SK-N-SH treated with all-trans-retinoic acid at 6 μM for 48 hours (cell line): ENCODE measurements at regions not wholly inside any gene's neighbourhood (a gene's known extent, or its start where the extent isn't known, plus 50 kb on each side); places are given as distances from the start of the nearest gene placed in this dataset.

ENCODE experiments used
- ATAC-seq: fragments of 200-7000 bp; cut with Tn5 transposase; 3 replicates; pipeline ENCODE4 v1.9.1; 2020; ENCODE audit warnings: mild to moderate bottlenecking, moderate library complexity
- ARNTL ChIP-seq: fragments of 450-650 bp; formaldehyde crosslinking; IDR thresholded peaks from 2 replicates; pipeline ENCODE4 v1.5.0; 2020; ENCODE audit warnings: low read depth, mild to moderate bottlenecking, moderate library complexity, borderline replicate concordance
- BACH2 ChIP-seq: fragments of 250-450 bp; sonication (Bioruptor Pico); IDR thresholded peaks from 2 replicates; pipeline ENCODE4 v1.9.0; 2021; ENCODE audit warnings: mild to moderate bottlenecking, borderline replicate concordance
- CSDC2 ChIP-seq: fragments of 250-450 bp; sonication (Bioruptor Pico); IDR thresholded peaks from 2 replicates; pipeline ENCODE4 v1.5.0; 2020; ENCODE audit warnings: mild to moderate bottlenecking, moderate library complexity
- ESRRG ChIP-seq: fragments of 250-450 bp; sonication (Bioruptor Pico); IDR thresholded peaks from 2 replicates; pipeline ENCODE4 v1.6.1; 2021; ENCODE audit warnings: mild to moderate bottlenecking
- GLIS3 ChIP-seq: fragments of 250-450 bp; sonication (Bioruptor Pico); IDR thresholded peaks from 2 replicates; pipeline ENCODE4 v1.5.0; 2020; ENCODE audit warnings: mild to moderate bottlenecking, moderate library complexity
- ISL1 ChIP-seq: fragments of 250-450 bp; sonication (Bioruptor Pico); IDR thresholded peaks from 2 replicates; pipeline ENCODE4 v2.1.2; 2022; ENCODE audit warnings: mild to moderate bottlenecking, moderate library complexity
- OSR1 ChIP-seq: fragments of 250-450 bp; sonication (Bioruptor Pico); IDR thresholded peaks from 2 replicates; pipeline ENCODE4 v1.8.0; 2022; ENCODE audit warnings: moderate library complexity, mild to moderate bottlenecking, inconsistent platforms
- PPARA ChIP-seq: fragments of 250-450 bp; sonication (Bioruptor Pico); IDR thresholded peaks from 2 replicates; pipeline ENCODE4 v1.5.0; 2020; ENCODE audit warnings: mild to moderate bottlenecking, borderline replicate concordance
- RARB ChIP-seq: fragments of 250-450 bp; sonication (Bioruptor Pico); IDR thresholded peaks from 2 replicates; pipeline ENCODE4 v1.8.0; 2021; ENCODE audit warnings: mild to moderate bottlenecking, moderate library complexity
- SNAI2 ChIP-seq: fragments of 250-450 bp; sonication (Bioruptor Pico); IDR thresholded peaks from 2 replicates; pipeline ENCODE4 v1.5.0; 2020; ENCODE audit warnings: mild to moderate bottlenecking, moderate library complexity
- TCF4 ChIP-seq: fragments of 250-450 bp; sonication (Bioruptor Pico); IDR thresholded peaks from 2 replicates; pipeline ENCODE4 v1.8.0; 2021; ENCODE audit warnings: mild to moderate bottlenecking, moderate library complexity, borderline replicate concordance
- TOX ChIP-seq: fragments of 250-450 bp; sonication (Bioruptor Pico); IDR thresholded peaks from 2 replicates; pipeline ENCODE4 v1.8.0; 2021; ENCODE audit warnings: mild to moderate bottlenecking, moderate library complexity, borderline replicate concordance
- ZC3H10 ChIP-seq: fragments of 250-450 bp; sonication (Bioruptor Pico); IDR thresholded peaks from 2 replicates; pipeline ENCODE4 v1.5.1; 2021; ENCODE audit warnings: mild to moderate bottlenecking, moderate library complexity
- ZFP3 ChIP-seq: fragments of 250-450 bp; sonication (Bioruptor Pico); IDR thresholded peaks from 2 replicates; pipeline ENCODE4 v1.5.0; 2020; ENCODE audit warnings: mild to moderate bottlenecking, moderate library complexity
- ZFP30 ChIP-seq: fragments of 450-650 bp; formaldehyde crosslinking; IDR thresholded peaks from 2 replicates; pipeline ENCODE4 v1.5.0; 2022; ENCODE audit warnings: mild to moderate bottlenecking, moderate library complexity
- ZNF565 ChIP-seq: fragments of 450-650 bp; formaldehyde crosslinking; conservative IDR thresholded peaks from 2 replicates; pipeline ENCODE4 v1.5.0; 2020; ENCODE audit warnings: low read depth, mild to moderate bottlenecking, moderate library complexity
- ZNF70 ChIP-seq: fragments of 450-650 bp; formaldehyde crosslinking; IDR thresholded peaks from 2 replicates; pipeline ENCODE4 v1.5.0; 2020; ENCODE audit warnings: mild to moderate bottlenecking, moderate library complexity
- ZNF8 ChIP-seq: fragments of 450-650 bp; formaldehyde crosslinking; IDR thresholded peaks from 2 replicates; pipeline ENCODE4 v1.5.0; 2020; ENCODE audit warnings: mild to moderate bottlenecking, moderate library complexity
- TF ChIP-seq, protein P1 (sequence below): fragments of 250-450 bp; sonication (Bioruptor Pico); IDR thresholded peaks from 2 replicates; pipeline ENCODE4 v1.5.0; 2020; ENCODE audit warnings: mild to moderate bottlenecking, moderate library complexity
- TF ChIP-seq, protein P2 (sequence below): fragments of 250-450 bp; sonication (Bioruptor Pico); IDR thresholded peaks from 2 replicates; pipeline ENCODE4 v1.5.1; 2020; ENCODE audit warnings: low read depth, mild to moderate bottlenecking, moderate library complexity
- TF ChIP-seq, protein P3 (sequence below): fragments of 250-450 bp; sonication (Bioruptor Pico); IDR thresholded peaks from 2 replicates; pipeline ENCODE4 v1.5.1; 2021; ENCODE audit warnings: mild to moderate bottlenecking, moderate library complexity
- TF ChIP-seq, protein P4 (sequence below): fragments of 250-450 bp; sonication (Bioruptor Pico); IDR thresholded peaks from 2 replicates; pipeline ENCODE4 v1.8.0; 2020; ENCODE audit warnings: mild to moderate bottlenecking, moderate library complexity, borderline replicate concordance

DNA sequence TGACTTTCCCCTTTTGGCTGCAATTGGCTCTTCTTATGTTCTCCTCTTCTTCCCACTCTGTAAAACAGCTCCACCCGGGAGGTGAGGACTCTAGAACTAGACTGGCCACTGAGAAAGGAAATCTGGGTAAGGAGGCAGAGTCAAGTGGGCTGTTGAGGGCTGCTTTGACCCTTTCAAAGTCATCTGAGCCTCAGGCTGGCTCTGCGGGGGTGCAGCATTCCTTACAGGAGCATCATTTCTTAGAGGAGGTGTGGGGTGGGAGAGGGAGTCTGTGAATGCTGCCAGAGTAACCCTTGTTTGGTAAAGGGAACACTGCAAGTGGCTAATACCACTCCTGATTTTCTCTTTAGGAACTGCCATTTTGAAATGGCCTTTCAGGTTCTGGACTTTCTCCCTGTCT lies 377.7 kb upstream of the SMARCA2 start:
- ATAC-seq = no peak
- TF ChIP-seq ESRRG = no peak
- TF ChIP-seq TOX (CRISPR knock-in tag) = no peak
- TF ChIP-seq ZFP30 (CRISPR knock-in tag) = no peak
- no peak for TF ChIP-seq ISL1 (CRISPR knock-in tag)
- TF ChIP-seq, protein P1, sequence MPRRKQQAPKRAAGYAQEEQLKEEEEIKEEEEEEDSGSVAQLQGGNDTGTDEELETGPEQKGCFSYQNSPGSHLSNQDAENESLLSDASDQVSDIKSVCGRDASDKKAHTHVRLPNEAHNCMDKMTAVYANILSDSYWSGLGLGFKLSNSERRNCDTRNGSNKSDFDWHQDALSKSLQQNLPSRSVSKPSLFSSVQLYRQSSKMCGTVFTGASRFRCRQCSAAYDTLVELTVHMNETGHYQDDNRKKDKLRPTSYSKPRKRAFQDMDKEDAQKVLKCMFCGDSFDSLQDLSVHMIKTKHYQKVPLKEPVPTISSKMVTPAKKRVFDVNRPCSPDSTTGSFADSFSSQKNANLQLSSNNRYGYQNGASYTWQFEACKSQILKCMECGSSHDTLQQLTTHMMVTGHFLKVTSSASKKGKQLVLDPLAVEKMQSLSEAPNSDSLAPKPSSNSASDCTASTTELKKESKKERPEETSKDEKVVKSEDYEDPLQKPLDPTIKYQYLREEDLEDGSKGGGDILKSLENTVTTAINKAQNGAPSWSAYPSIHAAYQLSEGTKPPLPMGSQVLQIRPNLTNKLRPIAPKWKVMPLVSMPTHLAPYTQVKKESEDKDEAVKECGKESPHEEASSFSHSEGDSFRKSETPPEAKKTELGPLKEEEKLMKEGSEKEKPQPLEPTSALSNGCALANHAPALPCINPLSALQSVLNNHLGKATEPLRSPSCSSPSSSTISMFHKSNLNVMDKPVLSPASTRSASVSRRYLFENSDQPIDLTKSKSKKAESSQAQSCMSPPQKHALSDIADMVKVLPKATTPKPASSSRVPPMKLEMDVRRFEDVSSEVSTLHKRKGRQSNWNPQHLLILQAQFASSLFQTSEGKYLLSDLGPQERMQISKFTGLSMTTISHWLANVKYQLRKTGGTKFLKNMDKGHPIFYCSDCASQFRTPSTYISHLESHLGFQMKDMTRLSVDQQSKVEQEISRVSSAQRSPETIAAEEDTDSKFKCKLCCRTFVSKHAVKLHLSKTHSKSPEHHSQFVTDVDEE = no peak
- no peak for TF ChIP-seq ZNF70
- TF ChIP-seq, protein P2, sequence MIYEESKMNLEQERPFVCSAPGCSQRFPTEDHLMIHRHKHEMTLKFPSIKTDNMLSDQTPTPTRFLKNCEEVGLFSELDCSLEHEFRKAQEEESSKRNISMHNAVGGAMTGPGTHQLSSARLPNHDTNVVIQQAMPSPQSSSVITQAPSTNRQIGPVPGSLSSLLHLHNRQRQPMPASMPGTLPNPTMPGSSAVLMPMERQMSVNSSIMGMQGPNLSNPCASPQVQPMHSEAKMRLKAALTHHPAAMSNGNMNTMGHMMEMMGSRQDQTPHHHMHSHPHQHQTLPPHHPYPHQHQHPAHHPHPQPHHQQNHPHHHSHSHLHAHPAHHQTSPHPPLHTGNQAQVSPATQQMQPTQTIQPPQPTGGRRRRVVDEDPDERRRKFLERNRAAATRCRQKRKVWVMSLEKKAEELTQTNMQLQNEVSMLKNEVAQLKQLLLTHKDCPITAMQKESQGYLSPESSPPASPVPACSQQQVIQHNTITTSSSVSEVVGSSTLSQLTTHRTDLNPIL (CRISPR knock-in tag) = no peak
- no peak for TF ChIP-seq ZNF565 (CRISPR knock-in tag)
- TF ChIP-seq SNAI2 (CRISPR knock-in tag) = no peak
- TF ChIP-seq, protein P3, sequence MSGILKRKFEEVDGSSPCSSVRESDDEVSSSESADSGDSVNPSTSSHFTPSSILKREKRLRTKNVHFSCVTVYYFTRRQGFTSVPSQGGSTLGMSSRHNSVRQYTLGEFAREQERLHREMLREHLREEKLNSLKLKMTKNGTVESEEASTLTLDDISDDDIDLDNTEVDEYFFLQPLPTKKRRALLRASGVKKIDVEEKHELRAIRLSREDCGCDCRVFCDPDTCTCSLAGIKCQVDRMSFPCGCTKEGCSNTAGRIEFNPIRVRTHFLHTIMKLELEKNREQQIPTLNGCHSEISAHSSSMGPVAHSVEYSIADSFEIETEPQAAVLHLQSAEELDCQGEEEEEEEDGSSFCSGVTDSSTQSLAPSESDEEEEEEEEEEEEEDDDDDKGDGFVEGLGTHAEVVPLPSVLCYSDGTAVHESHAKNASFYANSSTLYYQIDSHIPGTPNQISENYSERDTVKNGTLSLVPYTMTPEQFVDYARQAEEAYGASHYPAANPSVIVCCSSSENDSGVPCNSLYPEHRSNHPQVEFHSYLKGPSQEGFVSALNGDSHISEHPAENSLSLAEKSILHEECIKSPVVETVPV (CRISPR knock-in tag) = no peak
- no peak for TF ChIP-seq GLIS3
- no peak for TF ChIP-seq ZC3H10
- no peak for TF ChIP-seq BACH2 (CRISPR knock-in tag)

DNA sequence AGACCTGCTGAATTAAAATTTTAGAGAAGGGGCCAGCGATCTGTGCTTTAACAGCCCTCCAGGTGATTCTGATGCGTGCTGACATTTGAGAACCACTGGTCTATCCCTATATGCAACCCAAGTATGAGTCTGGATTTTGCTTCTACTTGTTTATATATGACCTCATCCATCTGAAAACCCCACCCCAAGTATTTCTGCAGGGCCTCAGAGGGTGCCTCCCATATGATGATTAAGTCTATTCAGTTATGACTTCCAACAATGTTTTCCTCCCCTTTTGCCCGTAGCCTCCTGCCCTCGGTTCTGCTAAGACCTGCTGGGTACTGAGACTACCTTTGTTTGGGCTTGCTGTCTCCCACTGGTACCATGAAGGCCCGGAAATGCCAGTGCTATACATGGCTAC lies 376.0 kb upstream of the SMARCA2 start:
- TF ChIP-seq RARB (CRISPR knock-in tag) = no peak
- TF ChIP-seq BACH2 (CRISPR knock-in tag) = no peak
- no peak for TF ChIP-seq ARNTL (CRISPR knock-in tag)
- TF ChIP-seq ZNF565 (CRISPR knock-in tag) = no peak
- no peak for TF ChIP-seq ZNF70
- no peak for TF ChIP-seq GLIS3
- TF ChIP-seq, protein P4, sequence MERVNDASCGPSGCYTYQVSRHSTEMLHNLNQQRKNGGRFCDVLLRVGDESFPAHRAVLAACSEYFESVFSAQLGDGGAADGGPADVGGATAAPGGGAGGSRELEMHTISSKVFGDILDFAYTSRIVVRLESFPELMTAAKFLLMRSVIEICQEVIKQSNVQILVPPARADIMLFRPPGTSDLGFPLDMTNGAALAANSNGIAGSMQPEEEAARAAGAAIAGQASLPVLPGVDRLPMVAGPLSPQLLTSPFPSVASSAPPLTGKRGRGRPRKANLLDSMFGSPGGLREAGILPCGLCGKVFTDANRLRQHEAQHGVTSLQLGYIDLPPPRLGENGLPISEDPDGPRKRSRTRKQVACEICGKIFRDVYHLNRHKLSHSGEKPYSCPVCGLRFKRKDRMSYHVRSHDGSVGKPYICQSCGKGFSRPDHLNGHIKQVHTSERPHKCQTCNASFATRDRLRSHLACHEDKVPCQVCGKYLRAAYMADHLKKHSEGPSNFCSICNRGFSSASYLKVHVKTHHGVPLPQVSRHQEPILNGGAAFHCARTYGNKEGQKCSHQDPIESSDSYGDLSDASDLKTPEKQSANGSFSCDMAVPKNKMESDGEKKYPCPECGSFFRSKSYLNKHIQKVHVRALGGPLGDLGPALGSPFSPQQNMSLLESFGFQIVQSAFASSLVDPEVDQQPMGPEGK = no peak
- TF ChIP-seq TOX (CRISPR knock-in tag) = no peak
- TF ChIP-seq ZNF8 (CRISPR knock-in tag) = no peak
- no peak for ATAC-seq

DNA sequence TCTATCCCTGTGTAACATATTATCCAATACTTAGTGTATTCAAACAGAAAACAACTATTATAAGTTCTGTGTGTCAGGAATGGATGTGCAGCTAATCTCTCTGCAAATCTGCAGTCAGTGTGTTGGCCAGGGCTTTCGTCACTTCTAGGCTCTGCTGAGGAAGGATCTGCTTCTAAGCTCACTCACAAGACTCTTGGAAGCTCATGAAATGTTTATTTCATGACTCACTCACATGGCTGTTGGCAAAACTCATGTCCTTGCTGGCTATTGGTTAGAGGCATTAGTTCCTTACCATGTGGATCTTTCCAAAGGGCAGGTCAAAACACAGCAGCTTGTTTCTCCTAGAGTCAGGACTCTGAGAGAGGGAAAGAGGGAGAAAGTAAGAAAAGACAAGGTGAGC lies 367.4 kb upstream of the SMARCA2 start:
- ATAC-seq = no peak
- TF ChIP-seq ARNTL (CRISPR knock-in tag) = no peak
- no peak for TF ChIP-seq RARB (CRISPR knock-in tag)
- TF ChIP-seq BACH2 (CRISPR knock-in tag) = no peak
- no peak for TF ChIP-seq SNAI2 (CRISPR knock-in tag)
- no peak for TF ChIP-seq ZNF565 (CRISPR knock-in tag)
- TF ChIP-seq ZNF8 (CRISPR knock-in tag) = no peak
- no peak for TF ChIP-seq CSDC2
- no peak for TF ChIP-seq TCF4 (CRISPR knock-in tag)

DNA sequence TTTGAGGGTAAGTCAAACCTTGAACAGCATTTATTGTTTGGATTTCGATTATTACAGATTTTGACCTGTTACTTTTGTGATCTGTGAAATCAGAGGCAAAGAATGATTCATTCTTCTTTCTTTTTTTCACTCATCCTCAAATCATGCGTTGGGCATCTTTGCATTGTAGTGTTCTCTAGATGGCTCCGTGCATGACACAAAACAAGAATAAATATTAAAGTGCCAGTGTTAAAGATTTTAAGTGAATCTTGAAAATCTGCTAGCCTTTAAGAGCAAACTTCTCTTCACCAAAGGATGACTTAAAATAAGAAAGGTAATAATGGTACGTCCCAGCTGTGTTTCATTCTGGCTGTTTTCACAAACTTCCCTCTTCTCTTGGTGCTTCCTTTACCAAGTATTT lies 361.9 kb upstream of the SMARCA2 start:
- no peak for TF ChIP-seq ZFP3 (CRISPR knock-in tag)
- TF ChIP-seq, protein P3 (CRISPR knock-in tag) = no peak
- TF ChIP-seq ZNF70 = no peak
- TF ChIP-seq ZC3H10 = no peak
- TF ChIP-seq GLIS3 = no peak
- TF ChIP-seq PPARA (CRISPR knock-in tag) = no peak
- TF ChIP-seq ZFP30 (CRISPR knock-in tag) = no peak
- TF ChIP-seq SNAI2 (CRISPR knock-in tag) = no peak
- no peak for TF ChIP-seq OSR1 (CRISPR knock-in tag)
- no peak for TF ChIP-seq ZNF8 (CRISPR knock-in tag)
- no peak for TF ChIP-seq ZNF565 (CRISPR knock-in tag)
- TF ChIP-seq TCF4 (CRISPR knock-in tag) = no peak
- TF ChIP-seq, protein P4 = no peak
- no peak for ATAC-seq
